Fibroblast of the aortic adventitia (primary cell): ENCODE measurements at regions not wholly inside any gene's neighbourhood (a gene's known extent, or its start where the extent isn't known, plus 50 kb on each side); places are given as distances from the start of the nearest gene placed in this dataset.

Experiments
- DNase-seq: peaks from one replicate; pipeline ENCODE4 v3.0.0-alpha.2; 2010; ENCODE audit warnings: low read depth
- H3K4me3 ChIP-seq: 2 replicates; pipeline ENCODE4 v1.5.1; 2011; ENCODE audit warnings: low read depth, mild to moderate bottlenecking, control low read depth, low read length, moderate library complexity
- CTCF ChIP-seq: IDR thresholded peaks from 2 replicates; pipeline ENCODE4 v1.5.1; 2011; ENCODE audit warnings: mild to moderate bottlenecking, low read length, control low read depth, inconsistent platforms; ENCODE audit not compliant: insufficient read depth

GRCh38 chr3:127478922-127479321, 111.6 kb downstream of the TPRA1 start:
- DNase-seq = no peak
- H3K4me3 ChIP-seq = no peak overlapping the region
- no peak for TF ChIP-seq CTCF

GRCh38 chr3:127477396-127477795, 113.1 kb downstream of the TPRA1 start:
- H3K4me3 ChIP-seq = no peak overlapping the region
- TF ChIP-seq CTCF = no peak
- no peak for DNase-seq

- no peak for TF ChIP-seq CTCF
- H3K4me3 ChIP-seq = no peak overlapping the region
- no peak for DNase-seq
Observed at GRCh38 chr3:127476936-127477335, 113.6 kb downstream of the TPRA1 start.

GRCh38 chr3:127475975-127476705, 114.4 kb downstream of the TPRA1 start:
- no peak for TF ChIP-seq CTCF

GRCh38 chr3:127475391-127475790, 115.1 kb downstream of the TPRA1 start:
- H3K4me3 ChIP-seq = no peak overlapping the region
- no peak for TF ChIP-seq CTCF
- DNase-seq = no peak

More at GRCh38 chr3:127475975-127476705, 114.4 kb downstream of the TPRA1 start:
- H3K4me3 ChIP-seq = no peak overlapping the region
- no peak for DNase-seq

- H3K4me3 ChIP-seq = no peak overlapping the region
- no peak for DNase-seq
- TF ChIP-seq CTCF = no peak
Observed at GRCh38 chr3:127473244-127474024, 117.1 kb downstream of the TPRA1 start.
